T1000 (cell line): ENCODE measurements at regions not wholly inside any gene's neighbourhood (a gene's known extent, or its start where the extent isn't known, plus 50 kb on each side); places are given as distances from the start of the nearest gene placed in this dataset.
"Not testable (repeated sequence)": the region's sequence is repeated elsewhere in the genome, so short reads cannot be mapped to it uniquely, and the experiment has no call there.

Experiments
- DNase-seq: peaks from one replicate; lab custom pipeline; 2025; ENCODE audit warnings: mixed read lengths; lab: John Stamatoyannopoulos, UW

DNA sequence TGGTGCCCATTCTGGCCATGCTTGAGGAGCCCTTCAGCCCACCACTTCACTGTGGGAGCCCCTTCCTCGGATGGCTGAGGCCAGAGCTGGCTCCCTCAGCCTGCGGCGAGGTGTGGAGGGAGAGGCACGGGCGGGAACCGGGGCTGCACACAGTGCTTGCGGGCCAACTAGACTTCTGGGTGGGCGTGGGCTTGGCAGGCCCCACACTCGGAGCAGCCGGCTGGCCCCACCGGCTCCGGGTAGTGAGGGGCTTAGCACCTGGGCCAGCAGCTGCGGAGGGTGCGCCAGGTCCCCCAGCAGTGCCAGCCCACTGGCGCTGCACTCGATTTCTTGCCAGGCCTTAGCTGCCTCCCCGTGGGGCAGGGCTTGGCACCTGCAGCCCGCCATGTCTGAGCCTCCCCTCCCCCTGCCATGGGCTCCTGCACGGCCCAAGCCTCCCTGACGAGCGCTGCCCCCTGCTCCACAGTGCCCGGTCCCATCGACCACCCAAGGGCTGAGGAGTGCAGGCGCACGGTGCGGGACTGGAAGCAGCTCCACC, 554.2 kb downstream of the GABRG2 start:
- DNase-seq = not testable (repeated sequence)

DNA sequence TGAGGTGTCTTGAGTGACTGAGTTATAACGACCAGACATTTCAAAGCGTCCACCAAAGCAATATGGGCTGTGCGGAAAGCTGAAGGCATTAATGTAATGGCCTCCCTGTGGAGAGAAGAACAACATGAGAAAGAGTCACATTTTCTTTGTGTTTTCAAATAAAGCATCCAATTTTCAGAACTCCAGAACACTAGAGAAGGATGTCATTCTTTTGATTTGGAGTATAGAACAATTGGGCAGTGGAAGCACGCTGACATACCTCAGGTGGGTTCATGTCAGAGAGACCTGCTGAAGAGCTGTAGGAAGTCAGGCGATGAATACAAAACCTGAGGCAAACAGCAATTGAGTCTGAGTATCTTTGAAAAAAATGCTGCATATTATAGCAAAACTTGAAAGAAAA, 556.5 kb downstream of the GABRG2 start:
- DNase-seq = no peak

DNA sequence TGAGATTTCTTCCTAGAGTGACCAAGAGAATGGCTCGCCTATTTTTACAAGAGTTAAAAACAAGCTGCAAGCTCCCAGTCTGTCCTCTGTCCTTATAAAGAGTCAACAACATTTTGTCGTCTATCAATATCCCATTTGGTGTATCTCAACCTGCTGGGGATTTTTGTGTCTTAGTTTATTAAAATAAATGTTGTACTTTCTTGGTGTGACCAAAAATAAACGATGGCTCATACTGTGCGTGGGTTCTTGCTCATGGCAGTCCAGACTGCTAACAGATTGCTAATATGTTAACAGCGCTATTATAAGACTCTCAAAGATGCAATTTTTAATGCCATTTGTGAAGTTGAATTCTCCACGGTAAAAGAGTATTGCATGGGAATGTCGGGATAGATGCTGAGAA, 569.9 kb downstream of the GABRG2 start:
- DNase-seq = no peak

DNA sequence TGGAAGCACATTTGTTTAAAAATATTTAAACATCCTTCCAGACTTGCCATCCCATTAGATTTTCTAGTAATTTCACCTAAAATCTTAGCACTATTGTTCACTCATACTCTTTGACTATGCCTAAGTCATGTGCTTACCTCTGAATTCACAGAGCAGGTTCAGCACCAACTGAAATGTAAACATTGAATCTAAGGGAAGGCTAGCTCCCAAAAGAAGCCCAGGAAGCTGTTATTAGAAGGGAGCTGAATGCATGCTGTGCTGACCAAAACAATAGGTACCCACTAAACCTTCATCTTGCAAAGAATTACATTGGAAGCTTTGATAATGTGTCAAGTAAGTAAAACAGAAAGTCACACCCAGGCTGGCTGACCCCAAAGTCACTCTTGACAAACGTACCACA, 571.3 kb downstream of the GABRG2 start:
- no peak for DNase-seq

DNA sequence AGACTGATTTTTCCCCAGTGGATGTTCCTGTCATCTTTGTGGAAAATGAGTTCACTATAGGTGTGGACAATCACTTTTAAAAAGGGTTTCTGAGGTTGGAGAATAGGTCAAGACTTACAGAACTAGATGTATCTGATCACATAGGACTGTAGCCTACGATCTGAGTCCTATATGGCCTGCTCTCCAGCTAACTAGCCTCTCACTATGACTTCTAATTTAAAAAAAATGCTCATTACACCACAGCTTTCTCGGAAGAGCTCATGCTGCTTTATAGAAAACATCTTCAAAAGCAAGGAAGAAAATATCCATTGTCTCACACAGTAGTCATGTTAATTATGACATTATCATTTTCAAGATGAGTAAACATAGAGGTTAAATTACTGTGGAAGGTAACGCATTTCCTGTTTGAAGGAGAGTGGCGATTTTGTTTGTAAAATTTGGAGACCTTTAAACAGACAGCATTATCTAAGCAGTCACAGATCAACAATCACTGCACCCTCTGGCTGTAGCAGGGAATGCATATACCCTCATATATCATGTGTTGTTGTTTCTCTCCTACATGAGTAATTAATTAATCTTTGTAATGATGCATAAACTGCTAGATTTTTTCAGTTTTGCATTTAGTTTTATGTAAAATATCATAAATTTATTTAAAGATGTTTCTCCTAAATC, 573.7 kb downstream of the GABRG2 start:
- DNase-seq = no peak

DNA sequence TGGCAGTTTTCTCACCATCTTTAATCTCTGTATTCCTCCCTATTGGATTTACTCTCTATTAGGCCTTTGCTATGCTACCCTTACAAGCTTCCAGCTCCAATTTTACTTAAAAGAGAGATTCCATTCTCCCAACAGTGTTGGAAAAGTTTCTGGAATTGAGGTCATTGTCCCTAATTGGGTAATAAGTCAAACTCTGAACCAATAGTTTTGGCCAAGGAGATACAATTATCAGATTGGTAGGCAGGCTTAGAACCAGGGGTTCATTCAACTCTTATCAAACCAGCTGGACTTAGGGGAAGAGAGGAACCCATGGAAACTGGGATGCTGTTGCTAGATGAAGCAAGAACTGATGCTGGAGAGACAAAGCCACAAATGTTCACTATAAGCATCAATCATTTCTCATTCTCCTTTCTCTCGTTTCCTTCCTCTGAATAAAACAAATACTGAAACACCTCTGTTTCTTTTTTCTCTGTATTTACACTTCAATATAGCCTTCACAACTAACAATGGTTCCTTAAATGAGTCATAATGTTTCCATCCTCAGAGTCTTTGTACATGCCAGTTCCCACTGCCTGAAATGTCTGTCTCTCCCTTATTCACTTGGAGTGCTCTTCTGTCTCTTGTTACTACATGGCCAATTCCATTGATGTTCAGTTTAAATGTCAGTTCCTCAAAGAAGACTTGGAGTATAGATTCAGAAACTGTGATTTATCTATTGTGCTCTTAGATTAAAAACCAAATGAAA, 587.3 kb downstream of the GABRG2 start:
- no peak for DNase-seq

DNA sequence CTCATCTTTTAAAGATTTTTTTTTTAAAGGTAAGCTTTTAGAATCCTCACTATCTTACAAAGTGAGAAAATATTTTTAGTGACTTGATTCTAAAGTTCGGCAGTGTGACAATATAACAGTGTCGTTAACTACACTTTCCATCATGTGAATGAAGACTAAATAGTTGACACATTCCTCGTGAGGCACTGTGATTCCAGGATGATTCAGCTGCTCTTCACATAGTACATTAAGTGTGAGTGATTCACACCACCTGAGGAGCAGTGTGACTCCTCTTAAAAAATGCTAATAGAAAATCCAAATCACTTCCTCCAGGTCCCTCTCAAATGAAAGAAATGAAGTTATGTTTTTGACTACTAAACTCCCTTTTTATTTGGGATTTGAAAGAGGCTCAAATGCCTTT, 589.5 kb downstream of the GABRG2 start:
- DNase-seq = no peak

DNA sequence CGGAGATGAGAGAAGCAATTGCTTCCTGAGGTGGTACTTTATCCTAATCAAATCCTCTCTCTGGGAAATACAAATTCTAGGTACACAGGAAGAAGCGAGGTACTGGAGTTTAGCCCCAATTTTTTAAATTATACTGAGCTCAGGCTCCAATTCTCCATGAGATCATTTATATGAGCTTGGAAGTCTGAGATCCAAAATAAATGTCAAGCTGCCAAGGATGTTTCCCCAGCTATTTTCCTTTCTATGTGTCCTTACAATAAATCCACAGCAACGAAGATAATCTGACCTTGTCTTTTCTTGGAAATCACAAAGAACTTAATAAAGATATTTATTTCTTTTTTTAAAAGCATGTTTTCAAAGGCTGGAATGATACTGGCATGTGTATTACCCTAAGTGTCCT, 597.3 kb downstream of the GABRG2 start:
- DNase-seq = no peak

DNA sequence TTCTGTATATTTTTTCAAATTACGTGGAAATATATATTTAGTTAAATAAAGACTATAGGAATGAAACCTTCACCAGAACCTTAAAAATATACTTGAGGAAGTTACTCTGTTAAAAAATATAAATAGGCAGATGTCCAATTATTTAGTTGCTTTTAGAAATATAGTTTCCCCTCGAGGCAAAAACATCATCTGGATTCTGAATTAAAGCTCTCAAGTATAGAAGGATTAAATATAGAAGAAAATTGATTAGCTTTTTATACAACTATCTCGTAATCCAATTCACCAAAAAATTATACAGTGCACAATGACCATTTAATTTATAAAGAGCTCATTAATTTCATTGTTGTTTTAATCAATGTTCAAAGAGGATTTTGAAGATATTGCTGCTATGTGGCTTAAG, 601.4 kb downstream of the GABRG2 start:
- no peak for DNase-seq

DNA sequence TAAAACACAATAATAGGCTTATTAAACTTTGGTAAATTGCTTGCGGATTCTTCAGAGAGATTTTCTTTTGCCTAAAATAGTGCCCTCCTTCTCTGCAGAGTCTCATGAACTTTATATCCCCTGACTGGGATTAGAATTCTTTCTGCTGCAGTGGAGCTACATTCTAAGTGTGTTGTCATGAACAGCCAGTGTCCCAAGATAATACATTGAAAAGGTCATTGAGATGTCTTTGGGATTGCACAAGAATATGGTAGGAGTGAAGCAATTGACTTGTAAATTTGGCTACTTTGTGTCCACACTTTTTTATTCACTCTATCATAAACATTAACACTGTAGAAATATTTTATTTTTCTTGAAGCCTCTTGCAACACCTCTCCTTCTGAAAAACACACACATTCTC, 604.5 kb downstream of the GABRG2 start:
- no peak for DNase-seq

DNA sequence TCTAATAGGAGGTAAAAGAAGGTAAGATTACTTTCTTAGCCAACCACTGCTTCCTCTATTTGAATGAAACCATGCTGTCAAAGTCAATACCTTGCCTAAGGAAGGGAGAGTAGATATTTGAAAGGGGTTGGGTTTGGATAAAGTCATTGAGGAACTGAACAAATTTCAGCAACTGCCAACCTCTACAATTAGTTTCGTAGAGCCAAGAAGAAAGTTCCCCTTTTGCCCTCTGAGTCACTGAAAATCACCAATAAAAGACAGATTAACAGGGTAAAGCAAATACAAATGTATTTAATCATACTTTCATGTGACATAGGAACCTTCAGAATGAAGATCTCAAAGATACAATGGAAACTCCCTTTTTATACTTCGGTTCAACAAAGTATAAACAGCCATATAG, 615.7 kb downstream of the GABRG2 start:
- no peak for DNase-seq

DNA sequence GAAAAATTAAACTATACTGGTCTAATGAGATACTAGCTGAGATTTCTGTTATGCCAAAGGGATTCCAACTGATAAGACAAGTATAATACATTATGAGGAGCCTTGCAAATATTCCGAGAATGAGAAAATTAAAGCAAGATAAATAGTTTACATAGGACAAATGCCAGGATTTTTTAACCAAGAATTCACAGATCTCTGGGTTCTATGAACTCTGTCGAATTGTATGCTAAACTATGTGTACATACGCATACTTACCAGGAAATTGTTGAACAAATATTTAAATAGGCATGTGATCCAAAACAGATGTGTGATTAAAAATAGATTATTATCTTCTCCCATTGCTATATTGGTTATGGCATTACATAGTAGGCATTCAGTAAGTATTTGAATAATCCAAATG, 616.6 kb downstream of the GABRG2 start:
- no peak for DNase-seq

DNA sequence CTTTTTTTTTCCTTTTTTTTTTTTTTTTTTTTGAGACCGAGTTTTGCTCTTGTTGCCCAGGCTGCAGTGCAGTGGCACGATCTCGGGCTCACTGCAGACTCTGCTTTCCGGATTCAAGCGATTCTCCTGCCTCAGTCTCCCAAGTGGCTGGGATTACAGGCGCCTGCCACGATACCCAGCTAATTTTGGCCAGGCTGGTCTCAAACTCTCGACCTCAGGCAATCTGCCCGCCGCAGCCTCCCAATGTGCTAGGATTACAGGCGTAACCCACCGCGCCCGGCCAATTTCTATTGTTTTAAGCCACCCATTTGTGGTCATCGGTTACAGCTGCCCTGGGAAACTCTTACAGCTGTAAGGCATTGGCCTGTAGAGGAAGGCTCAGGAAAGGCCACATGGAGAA, 617.7 kb downstream of the GABRG2 start:
- no peak for DNase-seq

DNA sequence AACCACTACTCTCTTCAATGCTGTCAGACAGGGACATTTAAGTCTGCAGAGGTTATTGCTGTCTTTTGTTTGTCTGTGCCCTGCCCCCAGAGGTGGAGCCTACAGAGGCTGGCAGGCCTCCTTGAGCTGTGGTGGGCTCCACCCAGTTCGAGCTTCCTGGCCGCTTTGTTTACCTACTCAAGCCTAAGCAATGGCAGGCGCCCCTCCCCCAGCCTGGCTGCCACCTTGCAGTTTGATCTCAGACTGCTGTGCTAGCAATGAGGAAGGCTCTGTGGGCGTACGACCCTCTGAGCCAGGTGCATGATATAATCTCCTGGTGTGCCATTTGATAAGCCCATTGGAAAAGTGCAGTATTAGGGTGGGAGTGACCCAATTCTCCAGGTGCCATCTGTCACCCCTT, 628.7 kb downstream of the GABRG2 start:
- not testable (repeated sequence) for DNase-seq

DNA sequence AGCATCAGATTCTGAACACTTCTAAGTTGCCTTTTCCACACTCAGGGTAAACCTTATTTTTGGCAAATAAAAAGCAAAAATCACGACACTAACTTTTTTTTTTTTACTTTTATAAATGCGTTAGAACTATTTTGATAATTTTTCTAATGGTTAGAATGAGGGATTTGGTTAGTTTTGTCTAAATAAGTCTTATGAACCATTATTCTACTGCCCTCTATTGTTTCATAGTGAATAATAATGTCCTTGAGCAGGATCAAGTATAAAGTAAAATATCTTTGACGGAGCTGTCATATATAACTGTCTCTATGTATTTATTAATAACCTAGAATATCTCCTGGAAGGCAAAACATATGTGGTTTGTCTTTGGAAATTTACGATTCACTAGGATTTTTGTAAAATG, 631.8 kb downstream of the GABRG2 start:
- DNase-seq = no peak

DNA sequence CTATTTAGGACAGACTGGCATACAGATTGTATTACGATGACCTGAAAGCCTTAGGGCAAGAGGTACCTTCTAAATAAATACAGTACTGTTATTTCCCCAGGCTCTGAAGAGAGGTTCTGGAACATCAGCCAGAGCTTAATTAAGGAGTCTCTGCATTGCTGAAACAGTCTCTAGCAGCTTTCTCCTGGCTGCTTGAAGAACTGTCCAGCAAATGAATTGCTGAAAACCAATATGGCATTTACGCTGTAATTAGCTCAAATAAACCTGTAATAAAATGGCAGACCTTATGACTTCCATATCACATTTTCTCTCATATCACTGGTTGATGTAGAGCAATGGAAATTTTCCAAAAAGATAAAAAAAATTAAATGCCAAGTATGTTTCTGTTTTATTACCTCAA, 636.3 kb downstream of the GABRG2 start:
- no peak for DNase-seq

DNA sequence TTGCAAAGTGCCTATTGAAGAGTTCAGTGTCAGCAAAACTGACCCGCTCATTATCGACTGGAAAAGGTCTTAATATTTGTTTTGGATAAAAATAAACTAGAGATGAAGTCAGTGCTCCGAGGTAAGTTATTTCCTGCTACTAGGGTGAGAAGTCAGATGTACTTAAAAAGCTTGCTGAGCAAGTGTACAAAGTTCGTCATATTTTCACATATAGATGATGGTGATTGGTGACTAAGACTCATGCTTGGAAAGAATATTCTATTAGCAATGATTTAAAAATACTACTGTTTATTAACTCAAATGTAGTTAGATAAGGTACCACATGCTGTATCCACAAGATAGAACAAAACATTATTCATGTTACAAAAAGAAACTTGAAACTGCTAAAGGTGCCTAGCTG, 643.7 kb downstream of the GABRG2 start:
- no peak for DNase-seq

DNA sequence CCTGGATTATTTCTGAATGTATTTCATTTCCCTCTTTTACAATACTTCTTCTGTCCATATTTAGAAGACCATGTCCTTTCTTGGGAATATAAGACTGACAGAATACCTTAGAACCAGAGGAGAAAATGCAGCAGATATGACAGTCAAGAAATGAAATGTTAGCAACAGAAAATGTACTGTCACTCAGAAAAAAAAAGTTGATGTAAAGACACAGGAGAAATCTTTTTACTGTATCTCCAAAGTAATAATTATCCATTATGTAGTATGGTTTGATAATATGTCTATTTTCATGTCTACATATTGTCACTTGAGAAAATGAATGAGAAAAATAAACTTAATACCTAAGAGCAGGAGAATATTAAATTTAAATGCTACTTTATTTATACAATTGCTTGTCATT, 652.1 kb downstream of the GABRG2 start:
- no peak for DNase-seq

DNA sequence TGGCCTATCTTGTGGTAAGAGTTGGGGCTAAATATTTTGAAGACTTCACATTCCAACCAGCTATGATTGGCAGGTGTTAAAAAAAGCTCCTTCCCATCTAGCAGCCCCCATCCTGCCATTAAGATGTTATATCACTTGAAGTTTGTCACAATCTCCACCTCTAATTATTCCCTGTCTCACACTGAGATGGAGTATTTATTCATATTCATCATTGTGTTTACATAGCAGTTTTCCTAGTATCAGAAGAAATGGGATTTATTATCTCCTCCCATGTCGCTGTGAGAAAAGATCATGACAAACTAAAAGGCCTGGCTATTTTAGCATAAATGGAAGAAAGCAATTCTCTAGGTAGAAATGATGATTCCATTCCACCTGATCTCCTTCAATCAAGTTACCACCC, 653.6 kb downstream of the GABRG2 start:
- DNase-seq = no peak

DNA sequence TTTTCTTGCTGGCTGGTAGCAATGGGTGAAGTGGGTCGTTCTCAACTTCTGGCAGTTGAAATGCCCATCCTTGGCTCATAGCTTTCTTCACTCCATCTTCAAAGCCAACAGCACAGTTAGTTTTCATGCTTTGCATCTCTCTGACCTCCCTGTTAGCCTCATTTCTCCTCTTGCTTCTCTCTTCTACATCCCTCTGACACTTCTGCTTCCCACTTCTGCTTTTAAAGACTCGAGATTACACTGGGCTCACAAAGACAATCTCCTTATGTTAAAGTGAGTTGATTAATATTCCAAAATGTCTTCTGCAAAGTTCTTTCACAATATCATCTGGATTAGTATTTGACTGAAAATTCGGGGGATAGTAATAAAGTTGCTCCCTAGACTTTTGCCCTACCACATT, 684.8 kb upstream of the CCNG1 start:
- DNase-seq = no peak

DNA sequence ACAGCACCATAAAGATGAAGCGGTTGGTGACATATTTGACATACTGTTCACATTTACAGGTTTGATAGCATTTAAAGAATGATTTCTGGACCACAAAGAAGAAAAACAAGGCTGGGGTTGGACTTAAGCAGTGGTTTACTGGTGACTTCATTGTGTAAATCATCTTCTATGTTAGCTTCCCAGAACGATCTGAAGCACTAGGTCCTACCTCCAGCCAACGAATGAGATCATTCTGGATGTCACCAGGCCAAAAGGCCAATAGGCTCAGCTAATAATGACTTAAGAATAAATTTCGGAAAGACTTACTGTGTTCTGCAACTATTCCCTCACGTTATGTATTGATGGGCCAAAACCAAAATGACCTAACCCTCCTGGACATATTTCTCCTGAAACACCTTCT, 675.3 kb upstream of the CCNG1 start:
- DNase-seq = no peak

DNA sequence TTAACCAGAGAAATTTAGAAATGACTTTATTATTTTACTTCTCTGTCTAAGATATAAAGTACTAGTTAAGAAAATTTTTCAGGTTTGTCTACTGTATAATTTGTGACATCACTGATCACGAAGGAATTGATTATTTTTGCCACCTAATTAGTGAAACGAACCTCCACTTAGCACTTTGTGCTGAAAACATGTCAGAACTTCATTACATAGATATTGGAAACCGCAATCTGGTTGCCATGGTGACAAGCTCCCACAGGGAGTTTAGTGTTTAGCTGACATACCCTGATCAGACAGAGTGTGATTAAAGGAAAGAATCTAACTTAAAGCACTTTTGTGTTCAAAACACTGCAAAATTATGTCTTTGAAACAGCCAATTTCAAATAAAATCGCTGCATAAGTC, 668.4 kb upstream of the CCNG1 start:
- no peak for DNase-seq

DNA sequence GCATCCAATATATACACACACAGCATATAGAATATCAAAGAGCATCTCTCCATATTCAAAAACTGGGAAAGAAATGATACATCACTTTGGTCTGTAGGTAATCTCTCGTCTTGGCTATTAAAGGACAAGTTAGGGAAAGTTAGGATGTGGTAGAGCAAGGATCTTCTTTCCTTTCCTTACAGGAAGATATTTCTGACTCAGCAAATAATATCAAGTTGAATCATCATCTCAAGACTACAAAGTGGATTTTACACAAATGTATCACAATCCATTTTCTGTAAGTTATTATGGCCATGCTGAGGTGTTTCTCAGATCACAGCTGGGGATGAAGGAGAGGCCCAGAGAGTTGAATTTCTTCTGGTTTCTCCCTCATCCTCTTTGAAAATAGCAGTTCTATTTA, 651.7 kb upstream of the CCNG1 start:
- no peak for DNase-seq

DNA sequence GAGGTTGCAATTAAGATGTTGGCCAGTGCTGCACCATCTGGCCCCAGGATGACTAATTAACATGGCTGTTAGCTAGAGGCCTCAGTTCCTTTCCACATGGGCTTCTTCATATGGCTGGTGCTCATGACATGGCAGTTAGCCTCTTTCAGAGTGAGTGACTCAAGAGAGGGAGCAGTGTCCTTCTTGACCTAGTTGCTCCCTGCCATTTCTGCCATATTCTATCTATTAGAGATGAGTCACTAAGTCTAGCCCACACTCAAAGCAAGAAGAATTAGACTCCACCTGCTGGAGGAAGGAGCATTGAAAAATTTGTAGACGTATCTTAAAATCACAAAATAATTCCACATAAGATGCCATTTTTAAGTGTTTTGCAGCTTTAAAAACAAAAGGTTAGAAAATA, 651.2 kb upstream of the CCNG1 start:
- DNase-seq = no peak
